Neural crest cell (in vitro differentiated cells): ENCODE measurements at regions not wholly inside any gene's neighbourhood (a gene's known extent, or its start where the extent isn't known, plus 50 kb on each side); places are given as distances from the start of the nearest gene placed in this dataset.

Experiments
- DNase-seq: peaks from one replicate; pipeline ENCODE4 v3.0.0; 2021; ENCODE audit warnings: low read depth, mixed read lengths, low spot score
- H3K27ac Mint-ChIP-seq: one replicate; pipeline ENCODE4 v1.8.0; 2021; ENCODE audit warnings: mild to moderate bottlenecking, mixed read lengths; ENCODE audit not compliant: unreplicated experiment
- H3K27me3 Mint-ChIP-seq: 2 replicates; pipeline ENCODE4 v1.8.0; 2021; ENCODE audit warnings: low read depth, mild to moderate bottlenecking, mixed read lengths
- H3K36me3 Mint-ChIP-seq: 2 replicates; pipeline ENCODE4 v1.8.0; 2021; ENCODE audit warnings: low read depth, mild to moderate bottlenecking, mixed read lengths
- H3K4me1 Mint-ChIP-seq: 2 replicates; pipeline ENCODE4 v1.8.0; 2021; ENCODE audit warnings: mixed read lengths
- H3K4me3 Mint-ChIP-seq: one replicate; pipeline ENCODE4 v1.8.0; 2021; ENCODE audit warnings: mild to moderate bottlenecking, mixed read lengths
- H3K9me3 Mint-ChIP-seq: 2 replicates; pipeline ENCODE4 v1.8.0; 2021; ENCODE audit warnings: mixed read lengths
- CTCF ChIP-seq: fragments of 200-600 bp; sonication (generic); conservative IDR thresholded peaks from 2 replicates; pipeline ENCODE4 v1.5.0; 2021; ENCODE audit warnings: antibody characterized with exemption, mild to moderate bottlenecking

- Mint-ChIP-seq H3K4me1 (no peaks in the 10 kb centered on the region), H3K27ac (no peak overlapping the region), H3K9me3 (peaks cover 15% of the 10 kb centered on the region), H3K27me3 (no peaks in the 10 kb centered on the region), H3K36me3 (peaks cover 12% of the 10 kb centered on the region), H3K4me3 (no peak overlapping the region)
- DNase-seq: no peak
- no peak for TF ChIP-seq CTCF
Measured at GRCh38 chr10:78489034-78489433, 455.4 kb downstream of the RPS24 start.

GRCh38 chr10:78491812-78492211 lies 458.1 kb downstream of the RPS24 start:
- no peak for DNase-seq
- no peak overlapping the region for H3K27ac Mint-ChIP-seq
- no peak for TF ChIP-seq CTCF
- peaks cover 18% of the 10 kb centered on the region for H3K9me3 Mint-ChIP-seq
- no peak overlapping the region for H3K4me3 Mint-ChIP-seq
- H3K4me1 Mint-ChIP-seq: no peaks in the 10 kb centered on the region
- peaks cover 14% of the 10 kb centered on the region for H3K36me3 Mint-ChIP-seq
- no peaks in the 10 kb centered on the region for H3K27me3 Mint-ChIP-seq

- H3K4me3 Mint-ChIP-seq: no peak overlapping the region
- H3K36me3 Mint-ChIP-seq: peaks cover 14% of the 10 kb centered on the region
- no peak for DNase-seq
- H3K4me1 Mint-ChIP-seq: no peaks in the 10 kb centered on the region
- no peak for TF ChIP-seq CTCF
- no peak overlapping the region for H3K27ac Mint-ChIP-seq
- H3K9me3 Mint-ChIP-seq: peaks cover 18% of the 10 kb centered on the region
- no peaks in the 10 kb centered on the region for H3K27me3 Mint-ChIP-seq
Measured at GRCh38 chr10:78492424-78492823, 458.8 kb downstream of the RPS24 start.

- Mint-ChIP-seq H3K4me1 (no peaks in the 10 kb centered on the region), H3K27ac (no peak overlapping the region), H3K36me3 (peaks cover 14% of the 10 kb centered on the region), H3K4me3 (no peak overlapping the region), H3K27me3 (no peaks in the 10 kb centered on the region), H3K9me3 (peaks cover 18% of the 10 kb centered on the region)
- DNase-seq: no peak
- no peak for TF ChIP-seq CTCF
Measured at GRCh38 chr10:78494179-78494578, 460.5 kb downstream of the RPS24 start.

GRCh38 chr10:78502210-78502936 lies 468.7 kb downstream of the RPS24 start:
- no peak for DNase-seq
- no peaks in the 10 kb centered on the region for H3K27me3 Mint-ChIP-seq
- H3K4me3 Mint-ChIP-seq: no peak overlapping the region
- no peaks in the 10 kb centered on the region for H3K9me3 Mint-ChIP-seq
- peak overlapping the region; percentile 78 for H3K27ac Mint-ChIP-seq
- H3K36me3 Mint-ChIP-seq: no peaks in the 10 kb centered on the region
- peaks cover 17% of the 10 kb centered on the region for H3K4me1 Mint-ChIP-seq
- no peak for TF ChIP-seq CTCF
